MM.1S (cell line): ENCODE measurements at regions not wholly inside any gene's neighbourhood (a gene's known extent, or its start where the extent isn't known, plus 50 kb on each side); places are given as distances from the start of the nearest gene placed in this dataset.

ENCODE experiments used
- EZH2 ChIP-seq: fragments of 300-600 bp; sonication (generic); optimal IDR thresholded peaks from 2 replicates; pipeline ENCODE3; 2017; ENCODE audit warnings: low read depth, mild to moderate bottlenecking, antibody characterized with exemption, low read length, mixed read lengths
- TF ChIP-seq, protein P1 (sequence below): fragments of 300-600 bp; sonication (generic); IDR thresholded peaks from 2 replicates; pipeline ENCODE4 v1.5.1; 2016; ENCODE audit warnings: antibody characterized with exemption, low read length, mixed read lengths

DNA sequence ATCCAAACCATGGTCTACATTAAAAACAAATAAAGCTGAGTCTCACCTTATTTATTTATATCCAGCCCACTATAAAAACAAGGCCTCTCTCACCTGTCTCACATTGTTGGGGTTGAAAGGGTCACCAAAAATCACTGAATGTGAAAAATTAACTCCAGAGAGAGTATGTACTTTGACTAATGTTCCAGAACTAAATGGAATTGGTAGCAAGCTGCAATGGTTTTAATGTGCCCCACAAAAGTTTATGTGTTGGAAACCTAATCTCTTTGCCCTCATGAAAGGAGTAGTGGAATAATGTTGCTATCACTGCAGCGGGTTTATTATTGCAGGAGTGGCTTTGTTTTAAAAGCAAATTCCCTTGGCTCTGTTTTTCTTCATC lies 230.3 kb downstream of the LTN1 start:
- TF ChIP-seq, protein P1, sequence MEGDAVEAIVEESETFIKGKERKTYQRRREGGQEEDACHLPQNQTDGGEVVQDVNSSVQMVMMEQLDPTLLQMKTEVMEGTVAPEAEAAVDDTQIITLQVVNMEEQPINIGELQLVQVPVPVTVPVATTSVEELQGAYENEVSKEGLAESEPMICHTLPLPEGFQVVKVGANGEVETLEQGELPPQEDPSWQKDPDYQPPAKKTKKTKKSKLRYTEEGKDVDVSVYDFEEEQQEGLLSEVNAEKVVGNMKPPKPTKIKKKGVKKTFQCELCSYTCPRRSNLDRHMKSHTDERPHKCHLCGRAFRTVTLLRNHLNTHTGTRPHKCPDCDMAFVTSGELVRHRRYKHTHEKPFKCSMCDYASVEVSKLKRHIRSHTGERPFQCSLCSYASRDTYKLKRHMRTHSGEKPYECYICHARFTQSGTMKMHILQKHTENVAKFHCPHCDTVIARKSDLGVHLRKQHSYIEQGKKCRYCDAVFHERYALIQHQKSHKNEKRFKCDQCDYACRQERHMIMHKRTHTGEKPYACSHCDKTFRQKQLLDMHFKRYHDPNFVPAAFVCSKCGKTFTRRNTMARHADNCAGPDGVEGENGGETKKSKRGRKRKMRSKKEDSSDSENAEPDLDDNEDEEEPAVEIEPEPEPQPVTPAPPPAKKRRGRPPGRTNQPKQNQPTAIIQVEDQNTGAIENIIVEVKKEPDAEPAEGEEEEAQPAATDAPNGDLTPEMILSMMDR, result no peak
- TF ChIP-seq EZH2, result no peak
